ENCODE measurements at regions not wholly inside any gene's neighbourhood (a gene's known extent, or its start where the extent isn't known, plus 50 kb on each side); places are given as distances from the start of the nearest gene placed in this dataset.
"Not testable (repeated sequence)": the region's sequence is repeated elsewhere in the genome, so short reads cannot be mapped to it uniquely, and the experiment has no call there.

GRCh38 chr12:74245458-74245857, 292.2 kb upstream of the ATXN7L3B start:
- H3K9me3 ChIP-seq (ENCODE audit: control insufficient read depth, insufficient read depth, low read length), result no peaks in the 10 kb centered on the region
- no peak overlapping the region for H3K4me2 ChIP-seq (ENCODE audit: low read length)
- H3K4me3 ChIP-seq (ENCODE audit: low read length), result no peak overlapping the region
- no peaks in the 10 kb centered on the region for H3K36me3 ChIP-seq (ENCODE audit: control insufficient read depth, low read length)
- TF ChIP-seq EZH2phosphoT487 (IDR thresholded peaks at IDR 0.05; ENCODE audit: borderline replicate concordance, low read length), result no peak
- TF ChIP-seq CTCF (IDR thresholded peaks at IDR 0.05; ENCODE audit: low read depth, low read length, poor library complexity, severe bottlenecking), result no peak
- no peaks in the 10 kb centered on the region for H3K27me3 ChIP-seq (ENCODE audit: control insufficient read depth, low read length)
- no peaks in the 10 kb centered on the region for H4K20me1 ChIP-seq (ENCODE audit: control insufficient read depth, insufficient read depth, low read depth, low read length)
- no peaks in the 10 kb centered on the region for H3K4me1 ChIP-seq (ENCODE audit: control insufficient read depth, low read length)
- no peaks in the 10 kb centered on the region for H3K79me2 ChIP-seq (ENCODE audit: control insufficient read depth, low read length)
- no peak overlapping the region for H3K27ac ChIP-seq (ENCODE audit: low read depth, low read length)
- no peaks in the 10 kb centered on the region for H3F3A ChIP-seq (ENCODE audit: control insufficient read depth, insufficient read depth)
- no peaks in the 10 kb centered on the region for H3K9me2 ChIP-seq (replicated peaks; ENCODE audit: control insufficient read depth, low read length)

- no peak for TF ChIP-seq CTCF (IDR thresholded peaks at IDR 0.05; ENCODE audit: low read depth, low read length, poor library complexity, severe bottlenecking)
- no peak for TF ChIP-seq EZH2phosphoT487 (IDR thresholded peaks at IDR 0.05; ENCODE audit: borderline replicate concordance, low read length)
- H4K20me1 ChIP-seq (ENCODE audit: control insufficient read depth, insufficient read depth, low read depth, low read length), result no peaks in the 10 kb centered on the region
- no peak overlapping the region for H3K27ac ChIP-seq (ENCODE audit: low read depth, low read length)
- H3K4me2 ChIP-seq (ENCODE audit: low read length), result no peak overlapping the region
- no peaks in the 10 kb centered on the region for H3K27me3 ChIP-seq (ENCODE audit: control insufficient read depth, low read length)
- H3K4me3 ChIP-seq (ENCODE audit: low read length), result no peak overlapping the region
- no peaks in the 10 kb centered on the region for H3K79me2 ChIP-seq (ENCODE audit: control insufficient read depth, low read length)
- H3K36me3 ChIP-seq (ENCODE audit: control insufficient read depth, low read length), result no peaks in the 10 kb centered on the region
- H3K4me1 ChIP-seq (ENCODE audit: control insufficient read depth, low read length), result no peaks in the 10 kb centered on the region
- no peaks in the 10 kb centered on the region for H3K9me2 ChIP-seq (replicated peaks; ENCODE audit: control insufficient read depth, low read length)
- no peaks in the 10 kb centered on the region for H3F3A ChIP-seq (ENCODE audit: control insufficient read depth, insufficient read depth)
- no peaks in the 10 kb centered on the region for H3K9me3 ChIP-seq (ENCODE audit: control insufficient read depth, insufficient read depth, low read length)
Measured at GRCh38 chr12:74250891-74251290, 286.7 kb upstream of the ATXN7L3B start.

- not testable (repeated sequence) for H3K4me2 ChIP-seq (ENCODE audit: low read length); H3K4me1 ChIP-seq (ENCODE audit: control insufficient read depth, low read length); H3F3A ChIP-seq (ENCODE audit: control insufficient read depth, insufficient read depth); H3K4me3 ChIP-seq (ENCODE audit: low read length); H3K27me3 ChIP-seq (ENCODE audit: control insufficient read depth, low read length); H3K9me2 ChIP-seq (replicated peaks; ENCODE audit: control insufficient read depth, low read length); H3K36me3 ChIP-seq (ENCODE audit: control insufficient read depth, low read length); H3K9me3 ChIP-seq (ENCODE audit: control insufficient read depth, insufficient read depth, low read length); H3K27ac ChIP-seq (ENCODE audit: low read depth, low read length); H3K79me2 ChIP-seq (ENCODE audit: control insufficient read depth, low read length); H4K20me1 ChIP-seq (ENCODE audit: control insufficient read depth, insufficient read depth, low read depth, low read length)
Measured at GRCh38 chr12:74253826-74254225, 283.8 kb upstream of the ATXN7L3B start.

GRCh38 chr12:74254784-74255183, 282.9 kb upstream of the ATXN7L3B start:
- H3K9me3 ChIP-seq (ENCODE audit: control insufficient read depth, insufficient read depth, low read length), result no peaks in the 10 kb centered on the region
- H3K4me1 ChIP-seq (ENCODE audit: control insufficient read depth, low read length), result no peaks in the 10 kb centered on the region
- no peaks in the 10 kb centered on the region for H4K20me1 ChIP-seq (ENCODE audit: control insufficient read depth, insufficient read depth, low read depth, low read length)
- no peaks in the 10 kb centered on the region for H3F3A ChIP-seq (ENCODE audit: control insufficient read depth, insufficient read depth)
- TF ChIP-seq CTCF (IDR thresholded peaks at IDR 0.05; ENCODE audit: low read depth, low read length, poor library complexity, severe bottlenecking), result no peak
- TF ChIP-seq EZH2phosphoT487 (IDR thresholded peaks at IDR 0.05; ENCODE audit: borderline replicate concordance, low read length), result no peak
- no peak overlapping the region for H3K4me3 ChIP-seq (ENCODE audit: low read length)
- no peak overlapping the region for H3K4me2 ChIP-seq (ENCODE audit: low read length)
- H3K9me2 ChIP-seq (replicated peaks; ENCODE audit: control insufficient read depth, low read length), result no peaks in the 10 kb centered on the region
- no peaks in the 10 kb centered on the region for H3K36me3 ChIP-seq (ENCODE audit: control insufficient read depth, low read length)
- no peak overlapping the region for H3K27ac ChIP-seq (ENCODE audit: low read depth, low read length)
- no peaks in the 10 kb centered on the region for H3K79me2 ChIP-seq (ENCODE audit: control insufficient read depth, low read length)
- H3K27me3 ChIP-seq (ENCODE audit: control insufficient read depth, low read length), result no peaks in the 10 kb centered on the region

All from DOHH2 (cell line).